SH-SY5Y (cell line): ENCODE measurements at regions not wholly inside any gene's neighbourhood (a gene's known extent, or its start where the extent isn't known, plus 50 kb on each side); places are given as distances from the start of the nearest gene placed in this dataset.

Experiments
- GATA2 ChIP-seq: IDR thresholded peaks from 2 replicates; pipeline ENCODE4 v1.6.1; 2011; ENCODE audit warnings: mild to moderate bottlenecking, low read depth, low read length
- GATA3 ChIP-seq: IDR thresholded peaks from 2 replicates; pipeline ENCODE4 v1.6.1; 2011; ENCODE audit warnings: low read depth, mild to moderate bottlenecking, low read length, moderate library complexity

DNA sequence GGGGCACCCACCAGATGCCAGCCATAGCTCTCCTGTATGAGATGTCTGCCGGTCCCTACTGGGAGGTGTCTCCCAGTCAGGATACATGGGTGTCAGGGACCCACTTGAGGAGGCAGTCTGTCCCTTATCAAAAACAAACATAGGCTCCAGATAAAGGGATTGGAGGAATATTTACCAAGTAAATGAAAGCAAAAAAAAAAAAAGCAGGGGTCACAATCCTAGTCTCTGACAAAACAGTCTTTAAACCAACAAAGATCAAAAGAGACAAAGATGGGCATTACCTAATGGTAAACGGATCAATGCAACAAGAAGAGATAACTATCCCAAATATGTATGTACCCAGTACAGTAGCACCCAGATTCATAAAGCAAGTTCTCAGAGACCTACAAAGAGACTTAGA is 640.0 kb upstream of the LRRTM4 start:
- TF ChIP-seq GATA2 (no peak), GATA3 (no peak)
